Glomerular visceral epithelial cell (primary cell): ENCODE measurements at regions not wholly inside any gene's neighbourhood (a gene's known extent, or its start where the extent isn't known, plus 50 kb on each side); places are given as distances from the start of the nearest gene placed in this dataset.

Experiments used
- DNase-seq: peaks from one replicate; pipeline ENCODE4 v3.0.0-alpha.2; 2016; ENCODE audit errors: extremely low spot score

- DNase-seq, result no peak
Measured at GRCh38 chr11:93963072-93963471, 58.1 kb upstream of the HEPHL1 start.

GRCh38 chr11:93967258-93967657, 53.9 kb upstream of the HEPHL1 start:
- DNase-seq, result no peak

GRCh38 chr11:93967944-93968343, 53.2 kb upstream of the HEPHL1 start:
- no peak for DNase-seq

DNA sequence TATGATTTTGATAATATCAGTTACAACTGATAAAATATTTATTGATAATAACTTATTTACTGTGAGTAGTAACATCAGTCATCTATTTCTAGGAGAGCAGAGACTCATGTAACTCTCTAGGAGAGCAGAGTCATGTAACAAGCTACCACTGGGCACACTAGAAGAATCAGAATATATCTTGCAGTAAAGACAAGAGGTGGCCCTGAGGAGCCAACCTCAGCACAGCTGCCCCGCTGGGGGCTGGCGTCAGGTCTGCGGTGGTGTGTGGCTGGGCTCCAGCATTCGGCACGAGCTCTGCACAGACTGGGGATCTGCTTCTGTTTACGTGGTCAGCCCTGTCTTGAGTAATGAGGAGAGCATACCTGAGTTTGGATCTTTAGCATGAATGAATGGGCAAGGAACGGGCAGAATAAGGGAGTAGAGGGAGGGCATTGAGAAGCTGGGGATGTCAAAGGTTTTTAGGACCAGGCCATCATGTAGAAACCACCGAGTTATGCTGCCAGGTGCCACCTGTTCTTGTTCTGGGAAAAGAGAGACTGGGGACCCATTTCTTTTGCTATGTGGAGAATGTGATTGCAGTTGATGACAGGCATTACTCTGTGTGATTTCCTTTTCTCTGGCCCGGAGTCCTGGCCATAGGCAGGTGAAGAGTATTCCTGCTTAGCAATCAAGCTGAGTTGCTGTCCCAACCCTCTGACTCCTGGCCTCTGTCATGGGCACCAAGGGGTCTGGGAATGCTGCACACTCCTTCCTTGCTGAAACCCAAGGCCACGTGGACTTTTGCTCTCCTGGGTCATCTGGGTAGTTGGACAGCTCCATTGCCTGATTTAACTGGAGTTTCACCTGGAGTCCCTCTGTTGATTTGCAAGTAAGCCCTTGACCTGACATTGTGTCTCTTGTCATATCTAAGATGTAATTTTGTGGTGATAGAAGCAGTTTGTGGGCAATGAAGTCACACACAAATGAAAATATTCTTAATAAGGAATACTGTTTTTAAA, 50.9 kb upstream of the HEPHL1 start:
- DNase-seq, result no peak
